DMS79 (cell line): ENCODE measurements at regions not wholly inside any gene's neighbourhood (a gene's known extent, or its start where the extent isn't known, plus 50 kb on each side); places are given as distances from the start of the nearest gene placed in this dataset.
A peak's percentile ranks its signal among the peaks of the same experiment; 100 is the strongest.

Experiments
- DNase-seq: peaks from one replicate; lab custom pipeline; 2025; lab: John Stamatoyannopoulos, UW

GRCh38 chr20:40589581-40589980 lies 99.5 kb downstream of the MAFB start:
- DNase-seq = no peak

GRCh38 chr20:40588891-40589290 lies 100.1 kb downstream of the MAFB start:
- no peak for DNase-seq

- no peak for DNase-seq
Measured at GRCh38 chr20:40587038-40587437, 102.0 kb downstream of the MAFB start.

GRCh38 chr20:40584130-40584809 lies 104.8 kb downstream of the MAFB start:
- no peak for DNase-seq

- no peak for DNase-seq
Measured at GRCh38 chr20:40583636-40584035, 105.4 kb downstream of the MAFB start.

- no peak for DNase-seq
Measured at GRCh38 chr20:40583205-40583604, 105.8 kb downstream of the MAFB start.

- DNase-seq = no peak
Measured at GRCh38 chr20:40582531-40582930, 106.5 kb downstream of the MAFB start.

- DNase-seq = no peak
Measured at GRCh38 chr20:40579701-40580100, 109.3 kb downstream of the MAFB start.

GRCh38 chr20:40578961-40579360 lies 110.1 kb downstream of the MAFB start:
- no peak for DNase-seq

GRCh38 chr20:40575851-40576250 lies 113.2 kb downstream of the MAFB start:
- no peak for DNase-seq

GRCh38 chr20:40572251-40572650 lies 116.8 kb downstream of the MAFB start:
- DNase-seq = no peak

- DNase-seq = no peak
Measured at GRCh38 chr20:40571639-40572038, 117.4 kb downstream of the MAFB start.

GRCh38 chr20:40568200-40568599 lies 120.8 kb downstream of the MAFB start:
- DNase-seq = no peak

- DNase-seq = no peak
Measured at GRCh38 chr20:40565682-40566040, 123.4 kb downstream of the MAFB start.

GRCh38 chr20:40565001-40565681 lies 123.9 kb downstream of the MAFB start:
- DNase-seq = no peak

GRCh38 chr20:40563296-40563950 lies 125.6 kb downstream of the MAFB start:
- DNase-seq = peak; percentile 29

GRCh38 chr20:40562031-40562430 lies 127.0 kb downstream of the MAFB start:
- DNase-seq = no peak

- no peak for DNase-seq
Measured at GRCh38 chr20:40561187-40561586, 127.8 kb downstream of the MAFB start.

- no peak for DNase-seq
Measured at GRCh38 chr20:40558212-40558611, 130.8 kb downstream of the MAFB start.

GRCh38 chr20:40551125-40551530 lies 137.9 kb downstream of the MAFB start:
- DNase-seq = no peak

GRCh38 chr20:40547483-40548091 lies 141.4 kb downstream of the MAFB start:
- no peak for DNase-seq

- DNase-seq = no peak
Measured at GRCh38 chr20:40545478-40545877, 143.6 kb downstream of the MAFB start.

GRCh38 chr20:40542065-40542464 lies 147.0 kb downstream of the MAFB start:
- DNase-seq = no peak
